Smooth muscle cell (in vitro differentiated cells): ENCODE measurements at regions not wholly inside any gene's neighbourhood (a gene's known extent, or its start where the extent isn't known, plus 50 kb on each side); places are given as distances from the start of the nearest gene placed in this dataset.
"Not testable (repeated sequence)": the region's sequence is repeated elsewhere in the genome, so short reads cannot be mapped to it uniquely, and the experiment has no call there.

ENCODE experiments used
- DNase-seq: peaks from one replicate; lab custom pipeline; 2025; ENCODE audit not compliant: unreplicated experiment; lab: John Stamatoyannopoulos, UW
- H2AFZ ChIP-seq: fragments of 200-600 bp; sonication (generic); 2 replicates; pipeline ENCODE4 v1.6.0; 2016; ENCODE audit warnings: antibody characterized with exemption, low read depth, mild to moderate bottlenecking
- H3F3A ChIP-seq: fragments of 200-600 bp; sonication (generic); 2 replicates; pipeline ENCODE4 v1.6.0; 2017; ENCODE audit warnings: antibody characterized with exemption, low read depth
- H3K27ac ChIP-seq: fragments of 200-600 bp; sonication (generic); 2 replicates; pipeline ENCODE4 v1.5.1; 2016; ENCODE audit warnings: low read depth, mild to moderate bottlenecking
- H3K27me3 ChIP-seq: fragments of 200-600 bp; sonication (generic); 2 replicates; pipeline ENCODE4 v1.6.1; 2016; ENCODE audit warnings: low read depth, mild to moderate bottlenecking
- H3K36me3 ChIP-seq: fragments of 200-600 bp; sonication (generic); 2 replicates; pipeline ENCODE4 v1.5.1; 2016; ENCODE audit warnings: low read depth
- H3K4me1 ChIP-seq: fragments of 200-600 bp; sonication (generic); 2 replicates; pipeline ENCODE4 v1.5.1; 2016; ENCODE audit warnings: low read depth
- H3K4me2 ChIP-seq: fragments of 200-600 bp; sonication (generic); 2 replicates; pipeline ENCODE4 v1.6.0; 2016; ENCODE audit warnings: mild to moderate bottlenecking
- H3K4me3 ChIP-seq: fragments of 200-600 bp; sonication (generic); 2 replicates; pipeline ENCODE4 v1.5.1; 2016; ENCODE audit warnings: mild to moderate bottlenecking
- H3K79me2 ChIP-seq: fragments of 200-600 bp; sonication (generic); 2 replicates; pipeline ENCODE4 v1.6.0; 2016; ENCODE audit warnings: low read depth, mild to moderate bottlenecking
- H3K9ac ChIP-seq: fragments of 200-600 bp; sonication (generic); 2 replicates; pipeline ENCODE4 v1.6.0; 2016; ENCODE audit warnings: low read depth
- H3K9me3 ChIP-seq: fragments of 200-600 bp; sonication (generic); replicated peaks from 2 replicates; pipeline ENCODE4 v1.5.1; 2016; ENCODE audit warnings: low read depth
- H4K20me1 ChIP-seq: fragments of 200-600 bp; sonication (generic); 2 replicates; pipeline ENCODE4 v1.6.0; 2016; ENCODE audit warnings: low read depth
- WGBS: methylation state at CpG from one replicate; pipeline ENCODE4 v1.1.7; 2016; ENCODE audit warnings: low lambda C conversion rate; 5-methylcytosine and 5-hydroxymethylcytosine counted together
- TF ChIP-seq, protein P1 (sequence below): fragments of 200-600 bp; sonication (generic); IDR thresholded peaks from 2 replicates; pipeline ENCODE4 v1.5.1; 2017; ENCODE audit warnings: borderline replicate concordance, mild to moderate bottlenecking, antibody characterized with exemption; ENCODE audit not compliant: insufficient read depth, poor library complexity, severe bottlenecking

- Histone ChIP-seq H3K27me3 (no peaks in the 10 kb centered on the region), H3K9ac (no peak overlapping the region), H3K27ac (no peak overlapping the region), H3K9me3 (no peaks in the 10 kb centered on the region), H2AFZ (no peak overlapping the region), H3F3A (no peaks in the 10 kb centered on the region), H3K4me2 (no peak overlapping the region), H3K79me2 (no peaks in the 10 kb centered on the region), H3K36me3 (no peaks in the 10 kb centered on the region), H3K4me3 (no peak overlapping the region), H4K20me1 (no peaks in the 10 kb centered on the region), H3K4me1 (no peaks in the 10 kb centered on the region)
- TF ChIP-seq, protein P1, sequence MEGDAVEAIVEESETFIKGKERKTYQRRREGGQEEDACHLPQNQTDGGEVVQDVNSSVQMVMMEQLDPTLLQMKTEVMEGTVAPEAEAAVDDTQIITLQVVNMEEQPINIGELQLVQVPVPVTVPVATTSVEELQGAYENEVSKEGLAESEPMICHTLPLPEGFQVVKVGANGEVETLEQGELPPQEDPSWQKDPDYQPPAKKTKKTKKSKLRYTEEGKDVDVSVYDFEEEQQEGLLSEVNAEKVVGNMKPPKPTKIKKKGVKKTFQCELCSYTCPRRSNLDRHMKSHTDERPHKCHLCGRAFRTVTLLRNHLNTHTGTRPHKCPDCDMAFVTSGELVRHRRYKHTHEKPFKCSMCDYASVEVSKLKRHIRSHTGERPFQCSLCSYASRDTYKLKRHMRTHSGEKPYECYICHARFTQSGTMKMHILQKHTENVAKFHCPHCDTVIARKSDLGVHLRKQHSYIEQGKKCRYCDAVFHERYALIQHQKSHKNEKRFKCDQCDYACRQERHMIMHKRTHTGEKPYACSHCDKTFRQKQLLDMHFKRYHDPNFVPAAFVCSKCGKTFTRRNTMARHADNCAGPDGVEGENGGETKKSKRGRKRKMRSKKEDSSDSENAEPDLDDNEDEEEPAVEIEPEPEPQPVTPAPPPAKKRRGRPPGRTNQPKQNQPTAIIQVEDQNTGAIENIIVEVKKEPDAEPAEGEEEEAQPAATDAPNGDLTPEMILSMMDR: no peak
- 93% methylated on average over 3 of the region's 3 CpGs for WGBS
- no peak for DNase-seq
Measured at GRCh38 chr6:4338884-4339283, 203.5 kb upstream of the ECI2 start.

DNA sequence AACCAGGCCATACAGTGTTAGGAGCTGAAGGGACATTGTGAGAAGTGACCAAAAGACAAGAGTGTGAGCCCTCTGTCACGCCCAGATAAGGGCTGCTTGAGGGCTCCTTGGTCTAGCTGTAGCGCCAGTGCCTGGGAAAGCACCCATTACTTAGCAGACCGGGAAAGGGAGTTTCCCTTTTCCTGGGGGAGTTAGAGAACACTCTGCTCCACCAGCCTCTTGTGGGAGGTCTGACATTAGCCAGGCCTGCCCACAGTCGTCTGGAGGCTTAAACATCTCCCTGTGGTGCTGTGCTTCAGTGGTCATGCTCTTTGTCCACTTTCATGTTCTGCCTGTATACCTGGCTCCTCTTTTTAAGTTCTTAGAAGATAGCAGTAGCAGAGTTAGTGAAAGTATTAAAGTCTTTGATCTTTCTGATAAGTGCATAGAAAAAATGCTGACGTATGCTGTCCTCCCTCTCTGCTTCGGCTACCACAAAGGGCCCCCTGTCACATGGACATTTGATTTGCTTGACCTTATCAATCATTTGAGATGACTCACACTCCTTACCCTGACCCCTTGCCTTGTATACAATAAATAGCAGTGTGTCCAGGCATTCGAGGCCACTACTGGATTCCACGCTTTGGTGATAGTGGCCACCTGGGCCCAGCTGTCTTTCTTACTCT is 201.5 kb upstream of the ECI2 start:
- Histone ChIP-seq H2AFZ (no peak overlapping the region), H3K9ac (no peak overlapping the region), H3K79me2 (no peaks in the 10 kb centered on the region), H3K27ac (peak overlapping the region; percentile 67), H3F3A (no peaks in the 10 kb centered on the region), H3K36me3 (no peaks in the 10 kb centered on the region), H4K20me1 (no peaks in the 10 kb centered on the region), H3K4me2 (no peak overlapping the region), H3K9me3 (no peaks in the 10 kb centered on the region), H3K4me3 (no peak overlapping the region), H3K4me1 (no peaks in the 10 kb centered on the region), H3K27me3 (no peaks in the 10 kb centered on the region)
- 11% methylated on average over 8 of the region's 8 CpGs for WGBS
- DNase-seq: no peak
- TF ChIP-seq, protein P1: no peak

- H3K27ac ChIP-seq: peak overlapping the region; percentile 67
- TF ChIP-seq, protein P1: no peak
- H3K9me3 ChIP-seq: no peaks in the 10 kb centered on the region
- DNase-seq: no peak
- 80% methylated on average over 4 of the region's 4 CpGs for WGBS
- H3K27me3 ChIP-seq: no peaks in the 10 kb centered on the region
- H3K4me3 ChIP-seq: no peak overlapping the region
- no peak overlapping the region for H3K4me2 ChIP-seq
- no peaks in the 10 kb centered on the region for H3K4me1 ChIP-seq
- no peaks in the 10 kb centered on the region for H3K36me3 ChIP-seq
- no peaks in the 10 kb centered on the region for H3F3A ChIP-seq
- H2AFZ ChIP-seq: no peak overlapping the region
- H3K9ac ChIP-seq: no peak overlapping the region
- H3K79me2 ChIP-seq: no peaks in the 10 kb centered on the region
- H4K20me1 ChIP-seq: no peaks in the 10 kb centered on the region
Measured at GRCh38 chr6:4336084-4336483, 200.7 kb upstream of the ECI2 start.

- H3K9me3 ChIP-seq, H2AFZ ChIP-seq, H3K27me3 ChIP-seq, H3K36me3 ChIP-seq, H3K79me2 ChIP-seq, H3K9ac ChIP-seq, H4K20me1 ChIP-seq, H3F3A ChIP-seq, DNase-seq, H3K4me3 ChIP-seq, H3K4me2 ChIP-seq, H3K4me1 ChIP-seq, H3K27ac ChIP-seq: not testable (repeated sequence)
- 69% methylated on average over 24 of the region's 24 CpGs for WGBS
Measured at GRCh38 chr6:4334158-4334740, 198.9 kb upstream of the ECI2 start.
